ENCODE measurements at regions not wholly inside any gene's neighbourhood (a gene's known extent, or its start where the extent isn't known, plus 50 kb on each side); places are given as distances from the start of the nearest gene placed in this dataset.

DNA sequence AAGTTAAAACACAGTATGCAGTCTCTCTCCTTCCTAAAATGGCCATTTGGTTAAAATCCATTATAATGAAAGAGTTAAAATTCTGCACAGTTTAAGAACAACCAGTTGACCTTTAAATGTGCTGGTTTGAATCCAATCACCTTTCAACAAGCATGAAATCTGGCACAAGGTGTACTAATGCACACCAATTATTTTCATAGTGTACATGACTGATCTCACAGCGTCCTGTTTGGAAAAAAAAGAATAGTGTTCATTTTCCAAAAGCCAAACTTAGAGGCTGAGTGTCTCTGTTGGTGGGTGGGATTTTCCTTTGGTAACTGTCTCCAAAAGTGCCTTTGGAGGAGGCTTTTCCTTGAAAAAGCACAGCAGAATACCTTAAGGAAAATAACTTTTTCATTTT is 180.6 kb downstream of the DEPDC1B start:
- dilution Hi-C loops (cut with MboI; ENCODE audit: extremely low pct_ligation_motif_present, low sequenced_read_pairs) = no loop called here
- no peak overlapping the region for H3K4me3 ChIP-seq (replicated peaks in 1 of 3; ENCODE audit: insufficient read depth in 1 of 3, low read depth in 1 of 3, low read length in 3 of 3)
- DNase-seq (ENCODE audit: low read depth, low spot score) (no peak), FAIRE-seq (no peak)
- no peaks in the 10 kb centered on the region for H3K9me1 ChIP-seq (replicated peaks; ENCODE audit: control insufficient read depth, extremely low read depth, insufficient read depth, low read length)
- ChIA-PET POLR2A (no interaction called here), CTCF (no interaction called here)
- no peaks in the 10 kb centered on the region for H4K20me1 ChIP-seq (replicated peaks; ENCODE audit: control insufficient read depth, extremely low read depth, insufficient read depth, low read length)
- H3K79me2 ChIP-seq (ENCODE audit: control insufficient read depth, insufficient read depth, low read length) = no peaks in the 10 kb centered on the region
- H3K36me3 ChIP-seq (ENCODE audit: control insufficient read depth in 2 of 2, extremely low read depth in 1 of 2, insufficient read depth in 2 of 2, low read length in 2 of 2) = no peaks in the 10 kb centered on the region
- no peak overlapping the region for H2AFZ ChIP-seq (ENCODE audit: low read depth, low read length)
- no peak overlapping the region for H3K4me2 ChIP-seq (ENCODE audit: insufficient read depth, low read length)
- BruUV-seq (replicated peaks) = no TSS peak
- TF ChIP-seq POLR2A (IDR thresholded peaks at IDR 0.05; ENCODE audit: low read depth, low read length) (no peak), JUN (IDR thresholded peaks at IDR 0.05; ENCODE audit: borderline replicate concordance, insufficient read depth, insufficient read length, low read depth) (no peak), FOS (IDR thresholded peaks at IDR 0.05; ENCODE audit: borderline replicate concordance, insufficient read depth, low read length) (no peak), GATA2 (IDR thresholded peaks at IDR 0.05; ENCODE audit: insufficient read depth, insufficient read length, low read depth, low read length) (no peak), POLR2AphosphoS5 (IDR thresholded peaks at IDR 0.05; ENCODE audit: insufficient read depth, low read depth, low read length) (no peak), MAX (IDR thresholded peaks at IDR 0.05; ENCODE audit: insufficient read depth, insufficient read length) (no peak), EZH2 (IDR thresholded peaks at IDR 0.05; ENCODE audit: borderline replicate concordance, low read depth, low read length, severe bottlenecking) (no peak), MYC (IDR thresholded peaks at IDR 0.05; ENCODE audit: low read depth, low read length) (no peak)
- TF ChIP-seq, protein P1, sequence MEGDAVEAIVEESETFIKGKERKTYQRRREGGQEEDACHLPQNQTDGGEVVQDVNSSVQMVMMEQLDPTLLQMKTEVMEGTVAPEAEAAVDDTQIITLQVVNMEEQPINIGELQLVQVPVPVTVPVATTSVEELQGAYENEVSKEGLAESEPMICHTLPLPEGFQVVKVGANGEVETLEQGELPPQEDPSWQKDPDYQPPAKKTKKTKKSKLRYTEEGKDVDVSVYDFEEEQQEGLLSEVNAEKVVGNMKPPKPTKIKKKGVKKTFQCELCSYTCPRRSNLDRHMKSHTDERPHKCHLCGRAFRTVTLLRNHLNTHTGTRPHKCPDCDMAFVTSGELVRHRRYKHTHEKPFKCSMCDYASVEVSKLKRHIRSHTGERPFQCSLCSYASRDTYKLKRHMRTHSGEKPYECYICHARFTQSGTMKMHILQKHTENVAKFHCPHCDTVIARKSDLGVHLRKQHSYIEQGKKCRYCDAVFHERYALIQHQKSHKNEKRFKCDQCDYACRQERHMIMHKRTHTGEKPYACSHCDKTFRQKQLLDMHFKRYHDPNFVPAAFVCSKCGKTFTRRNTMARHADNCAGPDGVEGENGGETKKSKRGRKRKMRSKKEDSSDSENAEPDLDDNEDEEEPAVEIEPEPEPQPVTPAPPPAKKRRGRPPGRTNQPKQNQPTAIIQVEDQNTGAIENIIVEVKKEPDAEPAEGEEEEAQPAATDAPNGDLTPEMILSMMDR (IDR thresholded peaks at IDR 0.05; ENCODE audit: extremely low read depth in 1 of 2, insufficient read depth in 1 of 2, low read depth in 1 of 2, low read length in 2 of 2) = no peak
- intact Hi-C loops (cut with micrococcal nuclease) = no loop called here
- H3K27ac ChIP-seq (ENCODE audit: insufficient read depth, low read depth, low read length) = no peak overlapping the region
- no peak overlapping the region for H3K9ac ChIP-seq (replicated peaks; ENCODE audit: extremely low read depth, insufficient read depth, low read length)
- no peaks in the 10 kb centered on the region for H3K4me1 ChIP-seq (ENCODE audit: control insufficient read depth, extremely low read depth, insufficient read depth, low read length)
- no peaks in the 10 kb centered on the region for H3K27me3 ChIP-seq (ENCODE audit: control insufficient read depth in 2 of 2, insufficient read depth in 2 of 2, low read length in 2 of 2)
- no peaks in the 10 kb centered on the region for H3K9me3 ChIP-seq (replicated peaks; ENCODE audit: control insufficient read depth, insufficient read depth, low read length)

Data from endothelial cell of umbilical vein (primary cell).